ENCODE measurements at regions not wholly inside any gene's neighbourhood (a gene's known extent, or its start where the extent isn't known, plus 50 kb on each side); places are given as distances from the start of the nearest gene placed in this dataset.

DNA sequence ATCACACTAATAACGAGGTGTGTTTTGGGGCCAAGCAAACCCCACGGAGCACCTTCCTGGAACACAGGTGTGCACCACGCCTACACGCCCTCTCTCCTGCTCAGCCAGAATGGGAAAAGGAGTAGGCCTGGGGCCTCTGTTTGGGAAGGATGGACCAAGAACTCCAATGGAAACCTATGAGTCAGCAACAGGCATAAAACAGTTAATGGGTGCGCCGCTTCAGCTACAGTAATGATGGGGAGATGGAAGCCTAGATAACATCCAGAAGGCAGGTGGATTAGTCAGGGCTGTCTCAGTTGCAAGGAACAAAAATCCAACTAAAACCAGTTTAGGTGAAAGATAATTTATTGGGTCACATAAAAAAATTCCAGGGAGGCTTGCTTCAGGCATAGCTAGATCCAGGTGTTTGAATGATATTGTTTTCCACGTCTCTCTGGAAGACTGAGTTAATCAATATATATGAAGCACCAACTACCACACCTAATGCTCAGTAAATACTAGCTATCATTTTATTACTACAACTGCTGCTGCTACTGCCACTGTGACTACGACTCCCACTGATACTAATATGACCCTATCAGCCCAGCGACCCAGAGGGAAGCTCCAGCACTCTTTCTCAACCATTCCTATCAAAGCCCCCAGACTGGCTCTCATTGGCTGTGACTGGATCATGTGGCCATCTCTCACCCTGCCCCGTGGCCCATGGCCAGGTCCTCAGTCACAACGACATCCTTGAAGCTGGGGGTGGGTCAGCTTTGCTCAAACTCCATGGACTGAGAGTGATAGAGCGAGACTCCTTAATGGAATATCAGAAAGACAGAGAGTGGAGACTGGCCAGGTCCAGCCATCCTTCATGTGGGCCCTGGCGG is 155.2 kb upstream of the PTPN1 start:
- TF ChIP-seq POLR2AphosphoS5 (IDR thresholded peaks at IDR 0.05) (no peak), POLR2A (IDR thresholded peaks at IDR 0.05) (no peak)
- TF ChIP-seq, protein P1, sequence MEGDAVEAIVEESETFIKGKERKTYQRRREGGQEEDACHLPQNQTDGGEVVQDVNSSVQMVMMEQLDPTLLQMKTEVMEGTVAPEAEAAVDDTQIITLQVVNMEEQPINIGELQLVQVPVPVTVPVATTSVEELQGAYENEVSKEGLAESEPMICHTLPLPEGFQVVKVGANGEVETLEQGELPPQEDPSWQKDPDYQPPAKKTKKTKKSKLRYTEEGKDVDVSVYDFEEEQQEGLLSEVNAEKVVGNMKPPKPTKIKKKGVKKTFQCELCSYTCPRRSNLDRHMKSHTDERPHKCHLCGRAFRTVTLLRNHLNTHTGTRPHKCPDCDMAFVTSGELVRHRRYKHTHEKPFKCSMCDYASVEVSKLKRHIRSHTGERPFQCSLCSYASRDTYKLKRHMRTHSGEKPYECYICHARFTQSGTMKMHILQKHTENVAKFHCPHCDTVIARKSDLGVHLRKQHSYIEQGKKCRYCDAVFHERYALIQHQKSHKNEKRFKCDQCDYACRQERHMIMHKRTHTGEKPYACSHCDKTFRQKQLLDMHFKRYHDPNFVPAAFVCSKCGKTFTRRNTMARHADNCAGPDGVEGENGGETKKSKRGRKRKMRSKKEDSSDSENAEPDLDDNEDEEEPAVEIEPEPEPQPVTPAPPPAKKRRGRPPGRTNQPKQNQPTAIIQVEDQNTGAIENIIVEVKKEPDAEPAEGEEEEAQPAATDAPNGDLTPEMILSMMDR (IDR thresholded peaks at IDR 0.05): no peak
- Histone ChIP-seq H3K4me3 (no peak overlapping the region), H3K9me3 (no peaks in the 10 kb centered on the region), H3K27me3 (no peaks in the 10 kb centered on the region), H3K36me3 (no peaks in the 10 kb centered on the region), H3K27ac (no peak overlapping the region), H3K4me1 (no peaks in the 10 kb centered on the region)
- no peak for DNase-seq (ENCODE audit: low spot score in 2 of 2)
- intact Hi-C loops (cut with DNase I; ENCODE audit: low total_unique reads): no loop called here

DNA sequence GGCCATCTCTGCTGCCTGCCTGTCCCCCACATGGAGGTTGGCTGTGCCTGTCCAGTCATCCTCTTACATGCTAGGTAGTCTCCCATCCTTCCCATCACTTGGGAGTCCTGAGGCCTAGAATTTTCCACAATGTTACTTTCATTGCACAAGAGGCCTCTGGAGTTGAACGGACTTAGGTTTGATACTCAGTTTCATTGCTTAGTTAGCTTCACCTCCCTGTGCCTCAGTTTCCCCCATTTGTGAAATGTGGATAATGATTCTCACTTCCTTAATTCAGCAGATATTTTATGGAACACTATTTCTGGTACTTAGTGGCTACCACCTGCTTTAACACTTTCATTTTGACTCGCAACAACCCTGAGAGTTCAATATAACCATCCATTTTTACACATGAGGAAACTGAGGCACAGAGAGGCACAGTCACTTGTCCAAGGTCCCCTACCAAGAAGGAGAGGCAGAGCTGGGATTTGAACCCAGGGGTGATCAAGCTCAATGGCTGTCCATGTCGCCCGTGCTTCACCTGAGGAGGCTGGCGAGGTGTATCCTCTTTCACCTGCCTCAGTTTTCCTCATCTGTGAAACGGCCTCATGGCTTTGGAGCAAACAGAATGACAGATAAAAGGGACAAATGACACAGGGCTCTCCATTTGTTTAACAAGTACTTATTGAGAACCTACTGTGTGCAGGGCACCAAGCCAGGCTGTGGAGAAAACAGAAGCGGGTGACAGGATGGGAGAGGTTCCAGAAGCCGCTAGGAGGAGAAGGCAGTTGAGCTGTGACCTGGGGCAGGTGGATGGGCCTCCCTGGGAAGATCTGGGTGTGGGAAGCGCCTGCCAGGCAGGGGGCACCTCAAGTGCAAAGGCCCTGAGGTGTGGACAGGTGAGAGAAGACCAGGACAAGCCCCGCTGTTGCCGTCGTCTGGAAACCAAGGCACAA is 154.3 kb upstream of the PTPN1 start:
- no peak for DNase-seq (ENCODE audit: low spot score in 2 of 2)
- intact Hi-C loops (cut with DNase I; ENCODE audit: low total_unique reads): no loop called here
- Histone ChIP-seq H3K4me3 (no peak overlapping the region), H3K4me1 (no peaks in the 10 kb centered on the region), H3K9me3 (no peaks in the 10 kb centered on the region), H3K27ac (no peak overlapping the region), H3K36me3 (no peaks in the 10 kb centered on the region), H3K27me3 (no peaks in the 10 kb centered on the region)
- no peak for TF ChIP-seq POLR2AphosphoS5 (IDR thresholded peaks at IDR 0.05)
- TF ChIP-seq, protein P1 (IDR thresholded peaks at IDR 0.05): no peak
- TF ChIP-seq POLR2A (IDR thresholded peaks at IDR 0.05): no peak

DNA sequence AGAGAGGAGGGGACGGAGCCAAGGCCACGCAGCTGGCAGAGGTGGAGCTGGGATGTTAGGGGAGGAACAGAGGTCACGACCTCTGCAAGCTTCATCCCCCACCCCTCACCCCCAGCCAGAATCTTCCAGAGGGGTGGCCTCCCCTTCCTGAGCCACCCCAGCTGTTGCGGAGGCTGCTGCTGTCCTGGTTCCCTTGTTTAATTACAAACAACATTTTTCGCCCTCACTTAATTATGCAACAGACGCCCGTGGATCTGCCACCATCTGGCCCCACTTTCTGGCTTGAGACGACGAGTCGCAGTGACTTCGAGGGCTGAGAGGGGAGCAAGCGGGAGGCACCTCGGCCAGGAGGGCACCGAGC is 153.7 kb upstream of the PTPN1 start:
- intact Hi-C loops (cut with DNase I; ENCODE audit: low total_unique reads): no loop called here
- DNase-seq (ENCODE audit: low spot score in 2 of 2): no peak

DNA sequence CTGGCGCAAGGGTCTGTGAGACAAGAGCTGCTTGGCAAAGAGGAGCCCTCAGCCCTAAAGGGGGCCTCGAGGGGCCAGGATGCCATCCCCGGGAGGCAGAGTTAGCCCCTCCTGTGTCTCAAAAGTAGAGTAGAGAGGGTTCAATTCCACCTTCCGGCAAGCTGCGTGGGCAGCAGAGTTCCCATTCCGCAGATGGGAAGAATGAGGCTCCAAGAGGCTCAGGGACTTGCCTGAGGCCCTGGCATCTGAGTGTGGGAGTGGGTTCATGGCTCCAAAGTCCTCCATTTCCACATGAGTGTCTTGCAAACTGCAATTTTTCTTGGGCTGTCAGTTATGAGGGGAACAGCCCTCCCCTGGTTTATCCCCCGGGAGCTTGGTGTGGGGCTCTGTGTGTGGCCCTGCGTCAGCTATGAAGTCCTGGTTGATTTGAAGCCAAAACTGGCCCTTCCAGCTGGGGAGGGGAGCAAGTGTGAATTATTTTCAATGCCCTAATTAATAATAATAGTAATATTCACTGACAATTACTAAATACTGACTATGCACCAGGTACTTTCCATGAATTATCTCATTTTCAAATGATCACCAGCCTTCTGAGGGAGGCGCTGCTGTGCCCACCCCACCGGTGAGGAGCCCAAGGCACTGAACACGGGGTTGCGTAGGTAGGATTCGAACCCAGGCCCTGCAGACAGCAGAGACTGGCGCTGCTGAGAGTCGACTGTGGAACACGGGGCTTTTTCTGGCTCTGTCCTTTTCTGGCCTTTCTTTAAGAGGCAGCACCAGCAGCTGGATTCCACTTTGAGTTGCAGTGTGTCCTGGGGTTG is 153.0 kb upstream of the PTPN1 start:
- H3K4me1 ChIP-seq: no peaks in the 10 kb centered on the region
- no peak overlapping the region for H3K27ac ChIP-seq
- intact Hi-C loops (cut with DNase I; ENCODE audit: low total_unique reads): no loop called here
- no peaks in the 10 kb centered on the region for H3K27me3 ChIP-seq
- TF ChIP-seq, protein P1 (IDR thresholded peaks at IDR 0.05): no peak
- no peak for TF ChIP-seq POLR2A (IDR thresholded peaks at IDR 0.05)
- TF ChIP-seq POLR2AphosphoS5 (IDR thresholded peaks at IDR 0.05): no peak
- H3K36me3 ChIP-seq: no peaks in the 10 kb centered on the region
- H3K4me3 ChIP-seq: no peak overlapping the region
- no peak for DNase-seq (ENCODE audit: low spot score in 2 of 2)
- no peaks in the 10 kb centered on the region for H3K9me3 ChIP-seq

More for the DNA sequence above, 153.7 kb upstream of the PTPN1 start:
- H3K4me1 ChIP-seq: no peaks in the 10 kb centered on the region
- TF ChIP-seq POLR2A (IDR thresholded peaks at IDR 0.05) (no peak), POLR2AphosphoS5 (IDR thresholded peaks at IDR 0.05) (no peak)
- TF ChIP-seq, protein P1 (IDR thresholded peaks at IDR 0.05): no peak
- H3K27ac ChIP-seq: no peak overlapping the region
- no peak overlapping the region for H3K4me3 ChIP-seq
- no peaks in the 10 kb centered on the region for H3K27me3 ChIP-seq
- H3K36me3 ChIP-seq: no peaks in the 10 kb centered on the region
- no peaks in the 10 kb centered on the region for H3K9me3 ChIP-seq

Data from breast epithelium (tissue), 4 donors.